ENCODE measurements at regions not wholly inside any gene's neighbourhood (a gene's known extent, or its start where the extent isn't known, plus 50 kb on each side); places are given as distances from the start of the nearest gene placed in this dataset.
"Not testable (repeated sequence)": the region's sequence is repeated elsewhere in the genome, so short reads cannot be mapped to it uniquely, and the experiment has no call there.

DNA sequence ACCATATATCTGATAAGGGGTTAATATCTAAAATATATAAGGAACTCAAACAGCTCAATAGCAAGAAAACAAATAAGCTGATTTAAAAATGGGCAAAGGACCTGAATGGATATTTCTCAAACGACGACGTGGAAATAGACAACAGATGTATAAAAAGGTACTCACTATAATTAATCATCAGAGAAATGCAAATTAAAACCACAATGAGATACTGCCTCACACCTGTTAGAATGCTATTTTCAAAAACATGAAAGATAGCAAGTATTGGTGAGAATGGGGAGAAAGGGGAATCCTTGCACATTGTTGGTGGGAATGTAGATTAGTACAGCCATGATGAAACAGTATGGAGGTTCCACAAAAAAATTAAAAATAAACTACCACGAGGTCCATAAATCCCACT is 163.2 kb downstream of the DKK1 start:
- no peaks in the 10 kb centered on the region for H3K36me3 ChIP-seq (ENCODE audit: insufficient read depth)
- WGBS: 77% methylated on average over 4 of the region's 4 CpGs
- H3K4me1 ChIP-seq (ENCODE audit: insufficient read depth): no peaks in the 10 kb centered on the region
- DNase-seq (ENCODE audit: extremely low spot score): no peak
- H3K27ac ChIP-seq (ENCODE audit: low read depth): no peak overlapping the region
- no peak overlapping the region for H3K4me3 ChIP-seq (ENCODE audit: low read depth, low read length)

DNA sequence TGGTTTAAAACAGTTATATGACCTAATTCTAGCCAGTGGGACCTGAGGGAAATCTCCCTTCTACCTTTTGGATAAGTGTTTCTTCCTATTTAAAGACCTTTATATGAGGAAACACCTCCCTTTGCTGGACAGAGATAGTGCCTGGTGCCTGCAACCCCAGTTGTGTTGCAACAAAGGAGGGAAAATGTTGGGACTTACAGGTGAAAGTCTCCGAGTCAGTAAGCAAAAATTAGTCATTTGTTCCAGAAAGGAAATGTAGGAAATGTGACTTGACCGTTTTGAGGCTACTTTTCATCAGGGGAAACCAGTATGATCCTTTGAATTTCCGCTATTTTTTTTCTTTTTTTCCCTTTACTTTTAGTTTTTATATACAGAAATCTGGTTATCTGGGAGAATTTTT is 165.5 kb downstream of the DKK1 start:
- WGBS: 78% methylated on average over 3 of the region's 3 CpGs
- Histone ChIP-seq H3K4me1 (ENCODE audit: insufficient read depth) (no peaks in the 10 kb centered on the region), H3K36me3 (ENCODE audit: insufficient read depth) (no peaks in the 10 kb centered on the region), H3K4me3 (ENCODE audit: low read depth, low read length) (no peak overlapping the region), H3K27ac (ENCODE audit: low read depth) (no peak overlapping the region)
- no peak for DNase-seq (ENCODE audit: extremely low spot score)

DNA sequence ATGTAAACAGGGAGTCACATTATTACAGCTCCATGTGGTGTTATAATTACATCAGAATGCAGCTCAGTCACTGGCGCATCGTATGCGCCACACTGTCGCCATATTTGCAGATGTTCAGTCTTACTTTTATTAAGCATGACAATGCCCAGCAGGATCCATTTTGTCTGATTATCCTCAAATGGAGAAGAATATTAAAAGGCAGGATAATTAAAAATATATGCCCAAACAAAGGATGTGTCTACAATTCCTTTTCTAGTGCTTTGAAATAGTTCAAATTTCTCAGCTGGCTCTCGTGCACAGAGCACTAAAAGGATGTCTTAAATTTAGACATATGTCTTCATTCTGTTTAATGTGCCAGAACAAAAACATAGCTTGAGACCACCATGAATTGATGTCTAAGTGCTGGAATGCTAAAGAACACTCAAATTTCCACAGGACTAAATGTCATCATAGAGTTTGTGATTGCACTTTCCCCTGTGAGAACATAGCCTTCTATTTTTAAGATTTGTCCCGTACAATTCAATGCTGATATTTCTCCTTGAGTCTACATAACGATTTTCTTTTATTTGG is 168.0 kb downstream of the DKK1 start:
- Histone ChIP-seq H3K4me1 (ENCODE audit: insufficient read depth) (no peaks in the 10 kb centered on the region), H3K36me3 (ENCODE audit: insufficient read depth) (no peaks in the 10 kb centered on the region), H3K4me3 (ENCODE audit: low read depth, low read length) (no peak overlapping the region), H3K27ac (ENCODE audit: low read depth) (no peak overlapping the region)
- no peak for DNase-seq (ENCODE audit: extremely low spot score)
- WGBS: 87% methylated on average over 7 of the region's 7 CpGs

DNA sequence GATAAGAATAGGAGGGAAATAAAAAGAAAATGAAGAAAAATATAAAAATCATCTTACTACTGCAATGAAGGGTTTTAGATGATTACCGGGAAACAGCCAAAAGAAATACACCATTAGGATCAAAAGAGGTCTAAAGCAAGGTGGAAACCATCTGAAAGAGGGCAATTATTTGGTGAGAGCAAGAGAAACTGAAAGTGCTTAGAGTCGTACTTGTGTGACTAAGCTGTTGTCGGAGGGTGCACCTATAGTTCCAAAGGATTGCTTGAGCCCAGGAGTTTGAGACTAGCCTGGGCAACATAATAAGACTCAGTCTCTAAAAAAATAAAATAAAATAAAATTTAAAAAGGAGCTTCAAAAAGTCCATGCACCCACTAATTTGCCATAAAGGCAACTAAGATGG is 169.5 kb downstream of the DKK1 start:
- Histone ChIP-seq H3K27ac (ENCODE audit: low read depth) (no peak overlapping the region), H3K4me1 (ENCODE audit: insufficient read depth) (no peaks in the 10 kb centered on the region), H3K4me3 (ENCODE audit: low read depth, low read length) (no peak overlapping the region), H3K36me3 (ENCODE audit: insufficient read depth) (no peaks in the 10 kb centered on the region)
- DNase-seq (ENCODE audit: extremely low spot score): no peak
- WGBS: 93% methylated on average over 3 of the region's 3 CpGs

DNA sequence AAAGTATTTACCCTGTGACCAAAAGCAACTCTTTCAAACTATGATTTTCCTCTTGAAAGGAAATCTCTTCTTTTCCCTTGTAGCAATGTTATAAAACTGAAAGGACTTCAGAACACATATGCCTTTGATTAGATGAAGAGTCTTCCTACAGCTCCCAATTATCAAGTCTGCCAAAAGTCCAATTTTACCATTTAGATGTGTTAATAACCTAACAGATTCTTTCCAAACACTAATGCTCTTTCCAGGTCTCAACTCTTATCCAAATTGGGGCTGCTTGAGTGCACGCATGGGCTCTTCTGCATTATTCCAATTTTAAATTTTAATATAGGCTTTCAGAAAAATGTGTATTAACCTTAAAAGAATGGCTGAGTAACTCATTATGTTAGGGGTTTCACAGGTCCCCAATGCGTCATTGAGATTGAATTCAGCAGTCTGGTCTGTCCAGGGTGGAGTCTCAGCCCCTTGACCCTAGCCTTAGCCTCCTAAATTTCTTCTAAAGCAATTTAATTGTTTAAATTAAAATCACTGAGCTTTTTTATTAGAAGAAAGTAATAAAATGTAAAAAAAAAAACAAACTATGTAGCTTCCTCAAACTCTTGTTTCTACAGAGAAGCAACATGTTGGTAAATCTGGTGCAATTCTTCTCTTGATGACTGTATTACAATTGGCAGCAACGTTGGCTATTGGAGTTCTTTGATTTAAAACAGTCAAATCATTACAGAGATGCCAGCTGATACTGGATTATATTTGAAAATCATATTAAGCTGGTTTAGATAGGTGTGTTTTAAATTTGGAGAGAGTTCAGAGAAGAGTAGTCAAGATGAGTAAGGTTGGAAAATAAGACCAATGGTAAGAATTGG is 170.4 kb downstream of the DKK1 start:
- no peak for DNase-seq (ENCODE audit: extremely low spot score)
- 83% methylated on average over 3 of the region's 3 CpGs for WGBS
- H3K4me1 ChIP-seq (ENCODE audit: insufficient read depth): no peaks in the 10 kb centered on the region

GRCh38 chr10:52485462-52485861 is 171.4 kb downstream of the DKK1 start:
- H3K4me3 ChIP-seq (ENCODE audit: low read depth, low read length): no peak overlapping the region
- DNase-seq (ENCODE audit: extremely low spot score): no peak
- 61% methylated on average over 1 of the region's 1 CpG for WGBS
- no peak overlapping the region for H3K27ac ChIP-seq (ENCODE audit: low read depth)
- H3K4me1 ChIP-seq (ENCODE audit: insufficient read depth): no peaks in the 10 kb centered on the region
- no peaks in the 10 kb centered on the region for H3K36me3 ChIP-seq (ENCODE audit: insufficient read depth)

More for the DNA sequence above, 170.4 kb downstream of the DKK1 start:
- Histone ChIP-seq H3K27ac (ENCODE audit: low read depth) (no peak overlapping the region), H3K36me3 (ENCODE audit: insufficient read depth) (no peaks in the 10 kb centered on the region), H3K4me3 (ENCODE audit: low read depth, low read length) (no peak overlapping the region)

- Histone ChIP-seq H3K4me3 (ENCODE audit: low read depth, low read length) (no peak overlapping the region), H3K4me1 (ENCODE audit: insufficient read depth) (no peaks in the 10 kb centered on the region), H3K36me3 (ENCODE audit: insufficient read depth) (no peaks in the 10 kb centered on the region), H3K27ac (ENCODE audit: low read depth) (no peak overlapping the region)
- no peak for DNase-seq (ENCODE audit: extremely low spot score)
- 89% methylated on average over 1 of the region's 1 CpG for WGBS
Measured at GRCh38 chr10:52486840-52487611, 172.9 kb downstream of the DKK1 start.

DNA sequence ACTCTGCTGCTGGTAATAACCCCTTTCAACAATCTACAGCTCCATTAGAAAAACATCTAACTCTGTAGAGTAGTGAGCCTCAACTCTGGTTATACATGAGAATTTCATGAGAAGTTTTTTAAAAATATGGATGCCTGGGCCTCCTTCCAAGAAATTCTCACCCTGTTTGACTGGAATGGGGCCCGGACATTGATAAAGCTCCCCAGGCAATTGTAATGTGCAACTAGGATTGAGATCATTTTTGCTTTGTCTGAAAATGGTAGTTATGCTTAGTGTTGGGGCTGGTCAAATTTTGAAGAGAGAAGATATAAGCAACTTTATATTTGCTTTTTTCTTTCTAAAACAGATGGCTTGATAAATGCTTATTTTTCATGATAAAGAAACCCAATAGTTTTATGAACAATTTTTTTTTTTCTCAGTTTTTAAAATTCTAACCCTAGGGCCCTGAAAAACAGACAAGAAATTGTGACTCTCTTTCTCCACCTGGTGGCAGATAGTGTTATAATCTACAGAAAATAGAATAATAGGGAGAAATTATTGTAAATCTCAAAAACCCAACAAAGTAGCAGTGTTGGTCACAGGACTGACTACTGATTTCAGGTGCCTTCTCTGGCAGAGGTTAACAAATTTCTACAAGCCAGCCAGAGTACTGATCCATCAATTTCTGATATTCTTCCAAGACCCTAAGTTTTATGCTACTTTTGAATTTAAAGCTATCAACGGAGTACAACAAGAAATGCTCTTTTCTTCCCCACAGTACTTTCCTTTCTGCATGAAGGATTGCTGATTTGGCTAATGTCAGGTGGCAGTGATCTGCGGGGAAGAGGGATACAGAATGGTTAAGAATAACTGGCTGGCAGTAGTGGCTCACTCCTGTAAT is 174.8 kb downstream of the DKK1 start:
- no peak for DNase-seq (ENCODE audit: extremely low spot score)
- 56% methylated on average over 3 of the region's 3 CpGs for WGBS
- no peaks in the 10 kb centered on the region for H3K4me1 ChIP-seq (ENCODE audit: insufficient read depth)
- no peak overlapping the region for H3K27ac ChIP-seq (ENCODE audit: low read depth)
- no peaks in the 10 kb centered on the region for H3K36me3 ChIP-seq (ENCODE audit: insufficient read depth)
- no peak overlapping the region for H3K4me3 ChIP-seq (ENCODE audit: low read depth, low read length)

- DNase-seq (ENCODE audit: extremely low spot score): no peak
- Histone ChIP-seq H3K4me3 (ENCODE audit: low read depth, low read length) (no peak overlapping the region), H3K36me3 (ENCODE audit: insufficient read depth) (no peaks in the 10 kb centered on the region), H3K27ac (ENCODE audit: low read depth) (no peak overlapping the region), H3K4me1 (ENCODE audit: insufficient read depth) (no peaks in the 10 kb centered on the region)
- WGBS: 79% methylated on average over 6 of the region's 6 CpGs
Measured at GRCh38 chr10:52491246-52491995, 177.3 kb downstream of the DKK1 start.

DNA sequence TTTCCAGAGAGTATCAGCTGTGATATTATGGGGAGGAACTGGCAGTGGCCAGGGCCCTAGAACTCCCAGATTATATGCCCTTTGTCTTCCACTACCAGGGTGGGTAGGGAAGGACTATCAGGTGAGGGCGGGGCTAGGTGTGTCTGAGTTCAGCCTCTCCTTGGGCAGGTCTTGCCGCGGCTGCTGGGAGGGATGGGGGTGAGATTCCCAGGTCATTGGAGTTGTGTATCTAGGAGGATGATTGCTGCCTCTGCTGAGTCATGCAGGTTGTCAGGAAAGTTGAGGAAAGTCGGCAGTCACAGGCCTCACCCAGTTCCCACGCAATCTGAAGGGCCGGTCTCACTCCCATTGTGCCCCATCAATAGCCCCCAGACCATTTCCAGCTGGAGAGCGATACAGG is 185.2 kb downstream of the DKK1 start:
- H3K36me3 ChIP-seq (ENCODE audit: insufficient read depth): no peaks in the 10 kb centered on the region
- 89% methylated on average over 7 of the region's 7 CpGs for WGBS
- H3K27ac ChIP-seq (ENCODE audit: low read depth): no peak overlapping the region
- H3K4me3 ChIP-seq (ENCODE audit: low read depth, low read length): no peak overlapping the region
- H3K4me1 ChIP-seq (ENCODE audit: insufficient read depth): no peaks in the 10 kb centered on the region
- DNase-seq (ENCODE audit: extremely low spot score): no peak

- DNase-seq (ENCODE audit: extremely low spot score): no peak
- H3K4me3 ChIP-seq (ENCODE audit: low read depth, low read length): no peak overlapping the region
- no peak overlapping the region for H3K27ac ChIP-seq (ENCODE audit: low read depth)
- 27% methylated on average over 3 of the region's 3 CpGs for WGBS
- H3K36me3 ChIP-seq (ENCODE audit: insufficient read depth): no peaks in the 10 kb centered on the region
- H3K4me1 ChIP-seq (ENCODE audit: insufficient read depth): no peaks in the 10 kb centered on the region
Measured at GRCh38 chr10:52500476-52500875, 186.4 kb downstream of the DKK1 start.

DNA sequence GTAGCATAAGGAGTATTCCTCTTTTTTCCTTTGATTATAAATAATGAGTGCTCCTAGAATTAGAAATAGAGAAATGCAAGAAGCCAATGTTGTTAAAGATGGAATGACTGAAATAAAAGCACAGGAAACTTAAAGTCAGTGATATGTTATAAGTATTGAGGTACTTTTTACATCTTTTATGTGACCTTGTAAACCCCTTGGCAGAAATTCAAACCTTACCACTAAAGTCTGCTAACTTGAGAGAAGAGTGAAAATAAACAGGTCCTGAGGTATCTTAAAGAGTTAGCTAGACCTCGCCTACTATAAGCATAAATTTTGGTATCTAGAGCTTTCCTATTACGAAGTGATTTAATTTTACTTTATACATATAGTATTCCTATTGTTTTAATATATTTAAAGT is 188.2 kb downstream of the DKK1 start:
- no peaks in the 10 kb centered on the region for H3K4me1 ChIP-seq (ENCODE audit: insufficient read depth)
- H3K4me3 ChIP-seq (ENCODE audit: low read depth, low read length): no peak overlapping the region
- no peaks in the 10 kb centered on the region for H3K36me3 ChIP-seq (ENCODE audit: insufficient read depth)
- 31% methylated on average over 2 of the region's 2 CpGs for WGBS
- H3K27ac ChIP-seq (ENCODE audit: low read depth): no peak overlapping the region
- DNase-seq (ENCODE audit: extremely low spot score): no peak

DNA sequence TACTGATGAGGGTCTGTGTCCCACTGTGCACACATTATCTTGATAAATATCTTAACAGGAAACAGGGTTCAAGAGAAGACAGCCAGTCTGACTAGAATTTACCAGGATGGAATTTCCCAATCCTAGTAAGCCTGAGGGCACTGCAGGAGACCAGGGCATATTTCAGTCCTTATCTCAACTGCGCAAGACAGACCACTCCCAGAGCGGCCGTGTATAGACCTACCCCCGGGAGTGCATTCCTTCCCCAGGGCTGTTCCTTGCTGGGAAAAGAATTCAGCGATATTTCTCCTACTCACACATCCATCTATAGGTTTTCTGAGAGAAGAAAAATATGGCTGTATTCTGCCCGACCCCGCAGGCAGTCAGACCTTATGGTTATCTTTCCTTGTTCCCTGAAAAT is 191.3 kb downstream of the DKK1 start:
- WGBS: 83% methylated on average over 7 of the region's 7 CpGs
- not testable (repeated sequence) for H3K36me3 ChIP-seq (ENCODE audit: insufficient read depth); DNase-seq (ENCODE audit: extremely low spot score); H3K4me1 ChIP-seq (ENCODE audit: insufficient read depth); H3K4me3 ChIP-seq (ENCODE audit: low read depth, low read length); H3K27ac ChIP-seq (ENCODE audit: low read depth)

All from urinary bladder (tissue), 3 donors.